ENCODE measurements at regions not wholly inside any gene's neighbourhood (a gene's known extent, or its start where the extent isn't known, plus 50 kb on each side); places are given as distances from the start of the nearest gene placed in this dataset.

GRCh38 chr1:217004776-217005436 is 281.7 kb upstream of the ESRRG start:
- Histone ChIP-seq H3K4me3 (ENCODE audit: low read depth in 1 of 2, low read length in 2 of 2) (no peak overlapping the region), H3K27me3 (ENCODE audit: control insufficient read depth in 1 of 2, insufficient read depth in 2 of 2, low read length in 2 of 2) (no peaks in the 10 kb centered on the region), H3K4me1 (ENCODE audit: insufficient read depth, low read length) (no peaks in the 10 kb centered on the region), H3K27ac (ENCODE audit: low read depth, low read length) (no peak overlapping the region), H3K9ac (ENCODE audit: low read length) (no peak overlapping the region), H3K36me3 (ENCODE audit: insufficient read depth, low read length) (no peaks in the 10 kb centered on the region), H3K9me3 (ENCODE audit: low read length) (no peaks in the 10 kb centered on the region)

GRCh38 chr1:217003355-217003754 is 280.1 kb upstream of the ESRRG start:
- no peak overlapping the region for H3K27ac ChIP-seq (ENCODE audit: low read depth, low read length)
- no peak overlapping the region for H3K4me3 ChIP-seq (ENCODE audit: low read depth in 1 of 2, low read length in 2 of 2)
- no peaks in the 10 kb centered on the region for H3K36me3 ChIP-seq (ENCODE audit: insufficient read depth, low read length)
- H3K9me3 ChIP-seq (ENCODE audit: low read length): no peaks in the 10 kb centered on the region
- no peaks in the 10 kb centered on the region for H3K4me1 ChIP-seq (ENCODE audit: insufficient read depth, low read length)
- H3K27me3 ChIP-seq (ENCODE audit: control insufficient read depth in 1 of 2, insufficient read depth in 2 of 2, low read length in 2 of 2): no peaks in the 10 kb centered on the region
- no peak overlapping the region for H3K9ac ChIP-seq (ENCODE audit: low read length)

- no peak overlapping the region for H3K4me3 ChIP-seq (ENCODE audit: low read depth in 1 of 2, low read length in 2 of 2)
- no peaks in the 10 kb centered on the region for H3K36me3 ChIP-seq (ENCODE audit: insufficient read depth, low read length)
- H3K4me1 ChIP-seq (ENCODE audit: insufficient read depth, low read length): no peaks in the 10 kb centered on the region
Measured at GRCh38 chr1:216997831-216998230, 274.6 kb upstream of the ESRRG start.

GRCh38 chr1:216997069-216997468 is 273.8 kb upstream of the ESRRG start:
- no peak overlapping the region for H3K4me3 ChIP-seq (ENCODE audit: low read depth in 1 of 2, low read length in 2 of 2)
- H3K4me1 ChIP-seq (ENCODE audit: insufficient read depth, low read length): no peaks in the 10 kb centered on the region
- H3K27ac ChIP-seq (ENCODE audit: low read depth, low read length): no peak overlapping the region
- no peaks in the 10 kb centered on the region for H3K36me3 ChIP-seq (ENCODE audit: insufficient read depth, low read length)
- H3K27me3 ChIP-seq (ENCODE audit: control insufficient read depth in 1 of 2, insufficient read depth in 2 of 2, low read length in 2 of 2): no peaks in the 10 kb centered on the region
- no peaks in the 10 kb centered on the region for H3K9me3 ChIP-seq (ENCODE audit: low read length)
- H3K9ac ChIP-seq (ENCODE audit: low read length): no peak overlapping the region

More at GRCh38 chr1:216997831-216998230, 274.6 kb upstream of the ESRRG start:
- Histone ChIP-seq H3K27me3 (ENCODE audit: control insufficient read depth in 1 of 2, insufficient read depth in 2 of 2, low read length in 2 of 2) (no peaks in the 10 kb centered on the region), H3K27ac (ENCODE audit: low read depth, low read length) (no peak overlapping the region), H3K9me3 (ENCODE audit: low read length) (no peaks in the 10 kb centered on the region), H3K9ac (ENCODE audit: low read length) (no peak overlapping the region)

- no peak overlapping the region for H3K27ac ChIP-seq (ENCODE audit: low read depth, low read length)
- no peaks in the 10 kb centered on the region for H3K9me3 ChIP-seq (ENCODE audit: low read length)
- no peaks in the 10 kb centered on the region for H3K36me3 ChIP-seq (ENCODE audit: insufficient read depth, low read length)
- no peaks in the 10 kb centered on the region for H3K4me1 ChIP-seq (ENCODE audit: insufficient read depth, low read length)
- no peaks in the 10 kb centered on the region for H3K27me3 ChIP-seq (ENCODE audit: control insufficient read depth in 1 of 2, insufficient read depth in 2 of 2, low read length in 2 of 2)
- H3K9ac ChIP-seq (ENCODE audit: low read length): no peak overlapping the region
- H3K4me3 ChIP-seq (ENCODE audit: low read depth in 1 of 2, low read length in 2 of 2): no peak overlapping the region
Measured at GRCh38 chr1:216984536-216984935, 261.3 kb upstream of the ESRRG start.

GRCh38 chr1:216983823-216984222 is 260.6 kb upstream of the ESRRG start:
- no peak overlapping the region for H3K9ac ChIP-seq (ENCODE audit: low read length)
- no peak overlapping the region for H3K4me3 ChIP-seq (ENCODE audit: low read depth in 1 of 2, low read length in 2 of 2)
- H3K27me3 ChIP-seq (ENCODE audit: control insufficient read depth in 1 of 2, insufficient read depth in 2 of 2, low read length in 2 of 2): no peaks in the 10 kb centered on the region
- H3K4me1 ChIP-seq (ENCODE audit: insufficient read depth, low read length): no peaks in the 10 kb centered on the region
- no peaks in the 10 kb centered on the region for H3K36me3 ChIP-seq (ENCODE audit: insufficient read depth, low read length)
- no peak overlapping the region for H3K27ac ChIP-seq (ENCODE audit: low read depth, low read length)
- H3K9me3 ChIP-seq (ENCODE audit: low read length): no peaks in the 10 kb centered on the region

GRCh38 chr1:216961516-216961915 is 238.3 kb upstream of the ESRRG start:
- H3K36me3 ChIP-seq (ENCODE audit: insufficient read depth, low read length): no peaks in the 10 kb centered on the region
- H3K4me1 ChIP-seq (ENCODE audit: insufficient read depth, low read length): no peaks in the 10 kb centered on the region
- H3K4me3 ChIP-seq (ENCODE audit: low read depth in 1 of 2, low read length in 2 of 2): no peak overlapping the region
- H3K27ac ChIP-seq (ENCODE audit: low read depth, low read length): no peak overlapping the region
- H3K27me3 ChIP-seq (ENCODE audit: control insufficient read depth in 1 of 2, insufficient read depth in 2 of 2, low read length in 2 of 2): no peaks in the 10 kb centered on the region
- H3K9me3 ChIP-seq (ENCODE audit: low read length): no peaks in the 10 kb centered on the region
- H3K9ac ChIP-seq (ENCODE audit: low read length): no peak overlapping the region

GRCh38 chr1:216960716-216961115 is 237.5 kb upstream of the ESRRG start:
- no peak overlapping the region for H3K27ac ChIP-seq (ENCODE audit: low read depth, low read length)
- no peaks in the 10 kb centered on the region for H3K9me3 ChIP-seq (ENCODE audit: low read length)
- H3K9ac ChIP-seq (ENCODE audit: low read length): no peak overlapping the region
- no peaks in the 10 kb centered on the region for H3K27me3 ChIP-seq (ENCODE audit: control insufficient read depth in 1 of 2, insufficient read depth in 2 of 2, low read length in 2 of 2)
- H3K4me3 ChIP-seq (ENCODE audit: low read depth in 1 of 2, low read length in 2 of 2): no peak overlapping the region
- no peaks in the 10 kb centered on the region for H3K4me1 ChIP-seq (ENCODE audit: insufficient read depth, low read length)
- H3K36me3 ChIP-seq (ENCODE audit: insufficient read depth, low read length): no peaks in the 10 kb centered on the region

GRCh38 chr1:216958569-216958968 is 235.3 kb upstream of the ESRRG start:
- Histone ChIP-seq H3K36me3 (ENCODE audit: insufficient read depth, low read length) (no peaks in the 10 kb centered on the region), H3K4me1 (ENCODE audit: insufficient read depth, low read length) (no peaks in the 10 kb centered on the region), H3K27ac (ENCODE audit: low read depth, low read length) (no peak overlapping the region), H3K4me3 (ENCODE audit: low read depth in 1 of 2, low read length in 2 of 2) (no peak overlapping the region), H3K27me3 (ENCODE audit: control insufficient read depth in 1 of 2, insufficient read depth in 2 of 2, low read length in 2 of 2) (no peaks in the 10 kb centered on the region), H3K9ac (ENCODE audit: low read length) (no peak overlapping the region), H3K9me3 (ENCODE audit: low read length) (no peaks in the 10 kb centered on the region)

- no peaks in the 10 kb centered on the region for H3K4me1 ChIP-seq (ENCODE audit: insufficient read depth, low read length)
- no peaks in the 10 kb centered on the region for H3K9me3 ChIP-seq (ENCODE audit: low read length)
- no peak overlapping the region for H3K27ac ChIP-seq (ENCODE audit: low read depth, low read length)
- no peaks in the 10 kb centered on the region for H3K36me3 ChIP-seq (ENCODE audit: insufficient read depth, low read length)
- H3K9ac ChIP-seq (ENCODE audit: low read length): no peak overlapping the region
- H3K4me3 ChIP-seq (ENCODE audit: low read depth in 1 of 2, low read length in 2 of 2): no peak overlapping the region
- H3K27me3 ChIP-seq (ENCODE audit: control insufficient read depth in 1 of 2, insufficient read depth in 2 of 2, low read length in 2 of 2): no peaks in the 10 kb centered on the region
Measured at GRCh38 chr1:216953495-216953894, 230.3 kb upstream of the ESRRG start.

GRCh38 chr1:216952864-216953263 is 229.6 kb upstream of the ESRRG start:
- no peaks in the 10 kb centered on the region for H3K36me3 ChIP-seq (ENCODE audit: insufficient read depth, low read length)
- no peak overlapping the region for H3K9ac ChIP-seq (ENCODE audit: low read length)
- no peaks in the 10 kb centered on the region for H3K9me3 ChIP-seq (ENCODE audit: low read length)
- H3K27me3 ChIP-seq (ENCODE audit: control insufficient read depth in 1 of 2, insufficient read depth in 2 of 2, low read length in 2 of 2): no peaks in the 10 kb centered on the region
- no peaks in the 10 kb centered on the region for H3K4me1 ChIP-seq (ENCODE audit: insufficient read depth, low read length)
- no peak overlapping the region for H3K27ac ChIP-seq (ENCODE audit: low read depth, low read length)
- no peak overlapping the region for H3K4me3 ChIP-seq (ENCODE audit: low read depth in 1 of 2, low read length in 2 of 2)

GRCh38 chr1:216945538-216946080 is 222.4 kb upstream of the ESRRG start:
- H3K36me3 ChIP-seq (ENCODE audit: insufficient read depth, low read length): no peaks in the 10 kb centered on the region
- H3K27ac ChIP-seq (ENCODE audit: low read depth, low read length): no peak overlapping the region
- no peak overlapping the region for H3K9ac ChIP-seq (ENCODE audit: low read length)
- no peaks in the 10 kb centered on the region for H3K27me3 ChIP-seq (ENCODE audit: control insufficient read depth in 1 of 2, insufficient read depth in 2 of 2, low read length in 2 of 2)
- no peak overlapping the region for H3K4me3 ChIP-seq (ENCODE audit: low read depth in 1 of 2, low read length in 2 of 2)
- H3K9me3 ChIP-seq (ENCODE audit: low read length): no peaks in the 10 kb centered on the region
- H3K4me1 ChIP-seq (ENCODE audit: insufficient read depth, low read length): no peaks in the 10 kb centered on the region

All from muscle layer of colon (tissue), 2 donors.